HUES6 (cell line): ENCODE measurements at regions not wholly inside any gene's neighbourhood (a gene's known extent, or its start where the extent isn't known, plus 50 kb on each side); places are given as distances from the start of the nearest gene placed in this dataset.

Experiments used
- H3K27ac ChIP-seq: 2 replicates; pipeline ENCODE4 v1.7.0; 2013; ENCODE audit warnings: low read depth, mild to moderate bottlenecking, low read length, inconsistent platforms
- H3K27me3 ChIP-seq: 2 replicates; pipeline ENCODE4 v1.6.1; 2013; ENCODE audit warnings: low read length; ENCODE audit not compliant: control insufficient read depth, insufficient read depth
- H3K36me3 ChIP-seq: 2 replicates; pipeline ENCODE4 v1.6.1; 2013; ENCODE audit warnings: low read length; ENCODE audit not compliant: control insufficient read depth, insufficient read depth
- H3K4me1 ChIP-seq: 2 replicates; pipeline ENCODE4 v1.6.1; 2013; ENCODE audit warnings: low read length; ENCODE audit not compliant: control insufficient read depth, insufficient read depth
- H3K4me3 ChIP-seq: 2 replicates; pipeline ENCODE4 v1.5.1; 2013; ENCODE audit warnings: low read depth, low read length
- H3K9ac ChIP-seq: one replicate; pipeline ENCODE4 v1.6.1; 2013; ENCODE audit warnings: mild to moderate bottlenecking, low read length
- H3K9me3 ChIP-seq: 2 replicates; pipeline ENCODE4 v1.6.1; 2013; ENCODE audit warnings: low read depth, low read length; ENCODE audit not compliant: control insufficient read depth, insufficient read depth

- Histone ChIP-seq H3K36me3 (no peaks in the 10 kb centered on the region), H3K4me1 (no peaks in the 10 kb centered on the region), H3K9me3 (no peaks in the 10 kb centered on the region), H3K27me3 (no peaks in the 10 kb centered on the region), H3K27ac (no peak overlapping the region), H3K9ac (no peak overlapping the region), H3K4me3 (no peak overlapping the region)
Measured at GRCh38 chr18:56515522-56515921, 122.9 kb downstream of the TXNL1 start.

GRCh38 chr18:56511996-56512395 is 126.4 kb downstream of the TXNL1 start:
- no peaks in the 10 kb centered on the region for H3K27me3 ChIP-seq
- no peak overlapping the region for H3K9ac ChIP-seq
- H3K4me3 ChIP-seq = no peak overlapping the region
- no peaks in the 10 kb centered on the region for H3K36me3 ChIP-seq
- H3K9me3 ChIP-seq = no peaks in the 10 kb centered on the region
- H3K27ac ChIP-seq = no peak overlapping the region
- H3K4me1 ChIP-seq = peaks cover 13% of the 10 kb centered on the region; the same call in 1 of the 2 replicates

GRCh38 chr18:56510108-56510507 is 128.3 kb downstream of the TXNL1 start:
- no peaks in the 10 kb centered on the region for H3K36me3 ChIP-seq
- peaks cover 13% of the 10 kb centered on the region; the same call in 1 of the 2 replicates for H3K4me1 ChIP-seq
- no peak overlapping the region for H3K4me3 ChIP-seq
- no peak overlapping the region for H3K27ac ChIP-seq
- no peaks in the 10 kb centered on the region for H3K27me3 ChIP-seq
- no peak overlapping the region for H3K9ac ChIP-seq
- no peaks in the 10 kb centered on the region for H3K9me3 ChIP-seq

- Histone ChIP-seq H3K27me3 (no peaks in the 10 kb centered on the region), H3K27ac (no peak overlapping the region), H3K9ac (no peak overlapping the region), H3K36me3 (no peaks in the 10 kb centered on the region), H3K9me3 (no peaks in the 10 kb centered on the region), H3K4me3 (no peak overlapping the region), H3K4me1 (peaks cover 13% of the 10 kb centered on the region; the same call in 1 of the 2 replicates)
Measured at GRCh38 chr18:56509656-56510055, 128.7 kb downstream of the TXNL1 start.

GRCh38 chr18:56508370-56509036 is 129.9 kb downstream of the TXNL1 start:
- peaks cover 13% of the 10 kb centered on the region; the same call in 1 of the 2 replicates for H3K4me1 ChIP-seq

GRCh38 chr18:56505971-56506370 is 132.4 kb downstream of the TXNL1 start:
- Histone ChIP-seq H3K4me3 (no peak overlapping the region), H3K9ac (no peak overlapping the region), H3K4me1 (peaks cover 13% of the 10 kb centered on the region; the same call in 1 of the 2 replicates), H3K36me3 (no peaks in the 10 kb centered on the region), H3K27me3 (no peaks in the 10 kb centered on the region), H3K9me3 (no peaks in the 10 kb centered on the region), H3K27ac (no peak overlapping the region)

More at GRCh38 chr18:56508370-56509036, 129.9 kb downstream of the TXNL1 start:
- Histone ChIP-seq H3K27me3 (no peaks in the 10 kb centered on the region), H3K9ac (no peak overlapping the region), H3K36me3 (no peaks in the 10 kb centered on the region), H3K4me3 (no peak overlapping the region), H3K9me3 (no peaks in the 10 kb centered on the region), H3K27ac (no peak overlapping the region)

GRCh38 chr18:56505293-56505692 is 133.1 kb downstream of the TXNL1 start:
- H3K27me3 ChIP-seq = no peaks in the 10 kb centered on the region
- no peak overlapping the region for H3K4me3 ChIP-seq

GRCh38 chr18:56501896-56502295 is 136.5 kb downstream of the TXNL1 start:
- Histone ChIP-seq H3K4me1 (no peaks in the 10 kb centered on the region), H3K4me3 (no peak overlapping the region), H3K9ac (no peak overlapping the region)

More at GRCh38 chr18:56505293-56505692, 133.1 kb downstream of the TXNL1 start:
- no peaks in the 10 kb centered on the region for H3K9me3 ChIP-seq
- no peak overlapping the region for H3K9ac ChIP-seq
- H3K4me1 ChIP-seq = peaks cover 13% of the 10 kb centered on the region; the same call in 1 of the 2 replicates
- no peaks in the 10 kb centered on the region for H3K36me3 ChIP-seq
- H3K27ac ChIP-seq = no peak overlapping the region

GRCh38 chr18:56495884-56496283 is 142.5 kb downstream of the TXNL1 start:
- H3K4me3 ChIP-seq = no peak overlapping the region
- no peaks in the 10 kb centered on the region for H3K9me3 ChIP-seq
- no peak overlapping the region for H3K9ac ChIP-seq
- no peak overlapping the region for H3K27ac ChIP-seq
- H3K27me3 ChIP-seq = no peaks in the 10 kb centered on the region
- no peaks in the 10 kb centered on the region for H3K36me3 ChIP-seq
- H3K4me1 ChIP-seq = no peaks in the 10 kb centered on the region

More at GRCh38 chr18:56501896-56502295, 136.5 kb downstream of the TXNL1 start:
- no peaks in the 10 kb centered on the region for H3K36me3 ChIP-seq
- H3K27me3 ChIP-seq = no peaks in the 10 kb centered on the region
- H3K9me3 ChIP-seq = no peaks in the 10 kb centered on the region
- no peak overlapping the region for H3K27ac ChIP-seq

GRCh38 chr18:56493531-56493930 is 144.9 kb downstream of the TXNL1 start:
- no peaks in the 10 kb centered on the region for H3K4me1 ChIP-seq
- no peaks in the 10 kb centered on the region for H3K27me3 ChIP-seq
- no peaks in the 10 kb centered on the region for H3K9me3 ChIP-seq
- H3K27ac ChIP-seq = no peak overlapping the region
- no peak overlapping the region for H3K4me3 ChIP-seq
- no peak overlapping the region for H3K9ac ChIP-seq
- no peaks in the 10 kb centered on the region for H3K36me3 ChIP-seq

GRCh38 chr18:56492136-56492535 is 146.3 kb downstream of the TXNL1 start:
- no peak overlapping the region for H3K27ac ChIP-seq
- H3K36me3 ChIP-seq = no peaks in the 10 kb centered on the region
- no peak overlapping the region for H3K4me3 ChIP-seq

More at GRCh38 chr18:56492136-56492535, 146.3 kb downstream of the TXNL1 start:
- Histone ChIP-seq H3K27me3 (no peaks in the 10 kb centered on the region), H3K4me1 (no peaks in the 10 kb centered on the region), H3K9me3 (no peaks in the 10 kb centered on the region), H3K9ac (no peak overlapping the region)
